GM10266 (cell line): ENCODE measurements at regions not wholly inside any gene's neighbourhood (a gene's known extent, or its start where the extent isn't known, plus 50 kb on each side); places are given as distances from the start of the nearest gene placed in this dataset.

Experiments
- DNase-seq: peaks from one replicate; pipeline ENCODE4 v3.0.0; 2012; ENCODE audit errors: extremely low spot score
- CTCF ChIP-seq: IDR thresholded peaks from 2 replicates; pipeline ENCODE4 v1.5.1; 2012; ENCODE audit warnings: mild to moderate bottlenecking, low read depth; ENCODE audit not compliant: control insufficient read depth, insufficient read depth; ENCODE audit errors: missing control alignments

GRCh38 chr3:40639006-40639405, 114.2 kb downstream of the ZNF621 start:
- TF ChIP-seq CTCF, result no peak
- DNase-seq, result no peak

- TF ChIP-seq CTCF, result no peak
- DNase-seq, result no peak
Observed at GRCh38 chr3:40642812-40643211, 118.1 kb downstream of the ZNF621 start.

- DNase-seq, result no peak
- TF ChIP-seq CTCF, result no peak
Observed at GRCh38 chr3:40645883-40646282, 121.1 kb downstream of the ZNF621 start.

GRCh38 chr3:40649346-40649745, 124.6 kb downstream of the ZNF621 start:
- no peak for TF ChIP-seq CTCF

GRCh38 chr3:40652072-40652471, 127.3 kb downstream of the ZNF621 start:
- TF ChIP-seq CTCF, result no peak
- no peak for DNase-seq

More at GRCh38 chr3:40649346-40649745, 124.6 kb downstream of the ZNF621 start:
- no peak for DNase-seq

- TF ChIP-seq CTCF, result no peak
- DNase-seq, result no peak
Observed at GRCh38 chr3:40653001-40653400, 128.2 kb downstream of the ZNF621 start.

- no peak for DNase-seq
- no peak for TF ChIP-seq CTCF
Observed at GRCh38 chr3:40653878-40654277, 129.1 kb downstream of the ZNF621 start.
